GM12874 (cell line): ENCODE measurements at regions not wholly inside any gene's neighbourhood (a gene's known extent, or its start where the extent isn't known, plus 50 kb on each side); places are given as distances from the start of the nearest gene placed in this dataset.

ENCODE experiments used
- TF ChIP-seq, protein P1 (sequence below): IDR thresholded peaks from 2 replicates; pipeline ENCODE4 v1.5.1; 2011; ENCODE audit warnings: low read depth, mild to moderate bottlenecking, control low read depth, low read length, moderate library complexity; ENCODE audit not compliant: insufficient read depth

DNA sequence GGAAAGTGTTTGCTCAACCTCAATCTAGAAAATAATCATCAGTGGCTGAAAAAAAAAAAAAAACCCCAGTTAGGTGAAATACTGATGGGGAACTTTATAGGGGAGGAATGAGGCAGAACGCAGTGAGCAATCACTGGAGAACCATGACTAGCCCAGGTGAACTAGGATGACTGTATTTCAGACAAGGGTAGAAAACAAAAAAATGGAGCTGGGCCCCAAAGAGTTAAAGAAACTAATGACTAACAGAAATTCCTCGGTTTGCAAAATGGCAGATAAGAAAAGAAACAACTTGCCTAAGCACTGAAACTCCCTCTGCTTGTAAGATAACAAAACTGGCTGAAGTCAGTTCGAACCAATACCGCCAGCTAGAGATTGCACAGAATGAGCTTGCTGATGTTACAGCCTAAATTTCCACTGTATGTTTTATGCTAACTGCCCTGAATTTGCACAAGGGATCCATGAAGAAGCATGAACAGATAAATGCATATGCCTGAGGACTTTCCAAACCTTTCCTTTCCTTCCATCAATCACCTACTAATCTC, 245.9 kb downstream of the METTL4 start:
- TF ChIP-seq, protein P1, sequence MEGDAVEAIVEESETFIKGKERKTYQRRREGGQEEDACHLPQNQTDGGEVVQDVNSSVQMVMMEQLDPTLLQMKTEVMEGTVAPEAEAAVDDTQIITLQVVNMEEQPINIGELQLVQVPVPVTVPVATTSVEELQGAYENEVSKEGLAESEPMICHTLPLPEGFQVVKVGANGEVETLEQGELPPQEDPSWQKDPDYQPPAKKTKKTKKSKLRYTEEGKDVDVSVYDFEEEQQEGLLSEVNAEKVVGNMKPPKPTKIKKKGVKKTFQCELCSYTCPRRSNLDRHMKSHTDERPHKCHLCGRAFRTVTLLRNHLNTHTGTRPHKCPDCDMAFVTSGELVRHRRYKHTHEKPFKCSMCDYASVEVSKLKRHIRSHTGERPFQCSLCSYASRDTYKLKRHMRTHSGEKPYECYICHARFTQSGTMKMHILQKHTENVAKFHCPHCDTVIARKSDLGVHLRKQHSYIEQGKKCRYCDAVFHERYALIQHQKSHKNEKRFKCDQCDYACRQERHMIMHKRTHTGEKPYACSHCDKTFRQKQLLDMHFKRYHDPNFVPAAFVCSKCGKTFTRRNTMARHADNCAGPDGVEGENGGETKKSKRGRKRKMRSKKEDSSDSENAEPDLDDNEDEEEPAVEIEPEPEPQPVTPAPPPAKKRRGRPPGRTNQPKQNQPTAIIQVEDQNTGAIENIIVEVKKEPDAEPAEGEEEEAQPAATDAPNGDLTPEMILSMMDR: no peak

DNA sequence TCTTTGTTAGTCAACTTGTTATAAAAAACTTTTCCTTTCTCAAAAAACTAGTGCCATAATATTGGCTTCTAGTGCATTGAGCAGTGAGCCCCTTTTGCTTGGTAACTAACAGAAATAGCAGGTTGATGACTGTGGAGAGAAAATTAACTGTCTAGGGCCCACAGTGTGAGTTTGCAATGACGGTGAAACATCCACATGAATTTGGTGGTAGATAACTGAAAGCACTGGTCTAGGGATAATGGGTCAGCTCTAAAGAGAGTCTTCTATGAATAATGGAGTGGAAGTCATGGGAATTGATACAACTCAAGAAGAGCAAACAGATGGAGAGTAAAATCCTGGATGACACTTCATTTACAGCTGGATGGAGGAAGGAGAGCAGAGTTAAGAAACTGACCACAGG, 245.4 kb downstream of the METTL4 start:
- TF ChIP-seq, protein P1: no peak

DNA sequence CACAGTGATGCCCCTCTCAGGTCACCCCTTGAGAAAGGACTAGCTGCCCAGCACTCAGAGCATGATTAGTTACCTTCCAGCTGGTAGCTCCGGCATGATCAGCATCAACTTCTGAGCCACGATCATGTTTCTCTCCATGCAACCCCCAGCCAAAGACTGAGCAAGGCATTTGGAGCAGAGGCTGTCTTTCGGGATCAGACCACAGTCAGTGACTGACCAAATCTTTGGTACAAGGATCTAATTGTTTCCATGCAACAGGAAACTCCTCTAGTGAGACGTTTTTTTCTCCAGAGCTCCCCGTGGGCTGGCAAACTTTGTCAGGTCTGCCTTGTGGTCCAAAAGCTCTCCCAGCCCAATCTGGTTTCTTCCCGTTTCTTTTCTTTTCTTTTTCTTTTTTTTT, 244.3 kb downstream of the METTL4 start:
- TF ChIP-seq, protein P1: no peak

DNA sequence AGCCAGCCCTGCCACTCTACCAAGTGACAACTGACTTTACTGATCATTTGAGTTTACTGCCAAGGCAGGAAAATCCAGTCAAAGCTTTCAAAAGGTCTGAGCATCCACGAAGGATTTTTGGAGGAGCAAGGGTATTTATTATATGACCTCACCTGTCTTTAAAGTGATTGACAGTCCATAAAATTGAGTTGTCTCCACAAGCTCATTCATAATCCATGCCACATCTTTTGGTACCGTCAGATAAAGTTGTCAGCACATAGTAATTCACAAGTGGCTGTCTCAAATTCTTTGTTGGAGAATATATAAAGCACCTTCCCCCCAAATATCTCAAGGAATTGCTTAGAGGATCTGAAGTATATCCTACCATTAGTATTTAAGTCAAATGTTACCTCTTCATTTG, 240.5 kb downstream of the METTL4 start:
- TF ChIP-seq, protein P1: no peak

DNA sequence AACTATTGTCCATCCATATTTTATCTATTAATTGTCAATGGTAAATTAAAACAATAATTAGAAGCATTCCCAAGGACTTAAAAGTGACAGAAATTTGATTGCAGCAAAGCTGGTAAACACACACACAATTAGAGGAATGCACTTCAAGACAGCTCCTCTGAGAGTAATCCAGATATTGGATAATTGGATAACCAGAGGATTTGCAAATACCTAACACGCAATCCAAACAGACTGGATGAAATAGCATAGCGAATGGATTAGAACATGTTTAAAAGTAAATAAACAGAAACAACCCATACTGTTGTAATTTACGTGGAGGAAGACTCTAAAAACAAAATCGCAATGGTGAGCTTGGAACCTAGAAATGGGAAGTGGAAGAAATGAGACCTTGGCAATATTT, 239.8 kb downstream of the METTL4 start:
- TF ChIP-seq, protein P1: no peak

DNA sequence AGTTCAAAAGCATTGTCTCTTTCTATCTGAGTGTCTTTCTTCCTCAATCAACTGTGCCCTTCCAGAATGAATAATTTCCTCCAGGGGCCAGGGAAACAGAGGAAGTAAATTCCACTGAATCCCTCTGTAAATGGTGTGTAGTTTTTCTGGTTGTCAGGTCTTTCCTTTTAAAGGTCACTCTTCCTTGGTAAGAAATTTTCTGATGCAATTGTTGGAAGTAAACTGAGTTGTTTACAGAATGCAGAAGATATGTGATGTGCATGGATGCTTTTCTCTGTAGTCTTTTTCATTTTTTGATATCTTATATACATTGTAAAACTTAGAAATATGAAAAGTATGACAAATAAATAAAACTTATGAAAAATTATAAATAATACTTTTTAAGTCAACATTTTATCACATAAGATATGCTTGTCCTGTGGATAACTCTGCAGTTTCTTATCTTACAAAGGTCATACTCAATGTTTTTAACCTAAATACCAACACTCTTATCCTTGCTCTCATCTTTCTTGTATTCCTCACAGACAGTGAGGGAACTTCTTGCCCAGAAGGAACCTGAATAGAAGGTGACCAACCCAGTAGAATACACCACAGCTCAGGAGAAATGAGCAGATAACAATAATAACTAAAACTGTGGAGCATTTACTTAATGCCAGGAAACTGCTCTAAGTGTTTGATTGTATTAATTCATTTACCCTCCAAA, 234.5 kb downstream of the METTL4 start:
- TF ChIP-seq, protein P1: no peak

DNA sequence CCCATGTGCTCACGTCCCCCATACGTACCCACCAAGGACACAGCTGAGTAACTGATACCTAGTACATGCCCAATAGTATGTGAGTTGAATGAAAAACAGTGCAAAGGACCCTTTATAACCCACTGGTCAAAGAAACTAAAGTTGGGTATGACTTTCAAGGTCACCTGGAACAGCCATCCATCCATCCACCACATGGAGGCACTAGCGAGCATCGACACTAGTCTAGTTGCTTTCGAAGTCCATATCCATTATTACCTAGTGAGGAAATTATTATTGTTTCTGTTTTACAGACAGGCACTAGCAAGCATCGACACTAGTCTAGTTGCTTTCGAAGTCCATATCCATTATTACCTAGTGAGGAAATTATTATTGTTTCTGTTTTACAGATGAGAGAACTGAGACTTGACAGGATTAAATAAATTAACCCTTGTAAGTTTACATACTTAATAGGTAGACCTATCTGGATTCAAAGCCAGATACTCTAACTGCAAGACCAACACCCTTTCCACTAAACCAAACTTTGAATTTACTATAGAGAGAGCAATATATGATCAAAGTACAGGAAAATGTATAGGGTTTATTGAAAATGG, 233.7 kb downstream of the METTL4 start:
- TF ChIP-seq, protein P1: peak; percentile 76
